ENCODE measurements at regions not wholly inside any gene's neighbourhood (a gene's known extent, or its start where the extent isn't known, plus 50 kb on each side); places are given as distances from the start of the nearest gene placed in this dataset.
"Not testable (repeated sequence)": the region's sequence is repeated elsewhere in the genome, so short reads cannot be mapped to it uniquely, and the experiment has no call there.

DNA sequence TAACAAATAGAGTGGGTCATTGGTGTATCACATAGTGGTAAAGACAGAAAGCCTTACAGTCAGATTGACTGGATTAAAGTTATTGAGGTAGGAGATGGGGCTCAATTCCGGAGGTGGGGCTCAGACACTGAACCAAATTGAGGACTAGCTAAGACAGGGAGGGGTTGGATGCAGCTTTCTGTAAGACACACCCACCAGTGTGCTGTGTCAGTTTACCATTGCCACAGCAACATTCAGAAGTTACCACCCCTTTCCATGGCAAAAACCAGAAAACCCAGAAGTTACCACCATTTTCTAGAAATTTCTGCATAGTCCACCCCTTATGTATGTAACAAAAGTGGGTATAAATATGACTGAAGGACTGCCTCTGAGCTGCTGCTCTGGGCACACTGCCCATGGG lies 167.6 kb upstream of the TMEM72 start:
- intact Hi-C loops (cut with DNase I): no loop called here
- H3K4me1 ChIP-seq: no peaks in the 10 kb centered on the region
- no peak for DNase-seq
- H3K9me3 ChIP-seq: no peaks in the 10 kb centered on the region
- 86 to 94% methylated on average over 1 of the region's 1 CpG for WGBS, 2 donors
- H3K36me3 ChIP-seq: no peaks in the 10 kb centered on the region
- TF ChIP-seq POLR2A (IDR thresholded peaks at IDR 0.05): no peak
- TF ChIP-seq, protein P1, sequence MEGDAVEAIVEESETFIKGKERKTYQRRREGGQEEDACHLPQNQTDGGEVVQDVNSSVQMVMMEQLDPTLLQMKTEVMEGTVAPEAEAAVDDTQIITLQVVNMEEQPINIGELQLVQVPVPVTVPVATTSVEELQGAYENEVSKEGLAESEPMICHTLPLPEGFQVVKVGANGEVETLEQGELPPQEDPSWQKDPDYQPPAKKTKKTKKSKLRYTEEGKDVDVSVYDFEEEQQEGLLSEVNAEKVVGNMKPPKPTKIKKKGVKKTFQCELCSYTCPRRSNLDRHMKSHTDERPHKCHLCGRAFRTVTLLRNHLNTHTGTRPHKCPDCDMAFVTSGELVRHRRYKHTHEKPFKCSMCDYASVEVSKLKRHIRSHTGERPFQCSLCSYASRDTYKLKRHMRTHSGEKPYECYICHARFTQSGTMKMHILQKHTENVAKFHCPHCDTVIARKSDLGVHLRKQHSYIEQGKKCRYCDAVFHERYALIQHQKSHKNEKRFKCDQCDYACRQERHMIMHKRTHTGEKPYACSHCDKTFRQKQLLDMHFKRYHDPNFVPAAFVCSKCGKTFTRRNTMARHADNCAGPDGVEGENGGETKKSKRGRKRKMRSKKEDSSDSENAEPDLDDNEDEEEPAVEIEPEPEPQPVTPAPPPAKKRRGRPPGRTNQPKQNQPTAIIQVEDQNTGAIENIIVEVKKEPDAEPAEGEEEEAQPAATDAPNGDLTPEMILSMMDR (IDR thresholded peaks at IDR 0.05): no peak
- H3K27ac ChIP-seq: no peak overlapping the region
- H3K27me3 ChIP-seq: no peaks in the 10 kb centered on the region
- H3K4me3 ChIP-seq (replicated peaks in 1 of 3): no peak overlapping the region

DNA sequence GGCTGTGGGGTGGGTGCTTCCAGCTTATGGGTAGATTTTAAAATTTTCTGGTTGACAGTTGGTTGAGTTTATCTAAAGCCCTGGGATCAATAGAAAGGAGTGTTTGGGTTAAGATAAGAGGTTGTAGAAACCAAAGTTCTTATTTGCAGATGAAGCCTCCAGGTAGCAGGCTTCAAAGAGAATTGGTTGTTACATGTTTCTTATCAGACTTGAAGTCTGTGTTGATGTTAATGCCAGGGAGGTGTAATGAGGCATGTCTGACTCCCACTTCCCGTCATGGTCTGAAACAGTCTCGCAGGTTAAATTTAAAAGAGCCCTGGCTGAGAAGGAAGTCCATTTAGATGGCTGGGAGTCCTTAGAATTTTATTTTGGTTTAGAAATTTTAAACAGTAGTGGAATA lies 165.2 kb upstream of the TMEM72 start:
- H3K36me3 ChIP-seq: no peaks in the 10 kb centered on the region
- WGBS, 2 donors: 12 to 45% methylated on average over 2 of the region's 2 CpGs
- H3K4me3 ChIP-seq (replicated peaks in 1 of 3): no peak overlapping the region
- peak overlapping the region in 1 of 3 donors; percentile 22 for H3K27ac ChIP-seq
- H3K27me3 ChIP-seq: no peaks in the 10 kb centered on the region
- intact Hi-C loops (cut with DNase I): no loop called here
- peak; percentile 41 to 46 for DNase-seq
- no peaks in the 10 kb centered on the region for H3K9me3 ChIP-seq
- TF ChIP-seq, protein P1 (IDR thresholded peaks at IDR 0.05): no peak
- TF ChIP-seq POLR2A (IDR thresholded peaks at IDR 0.05): no peak
- peaks cover 0 to 4% of the 10 kb centered on the region in 2 donors for H3K4me1 ChIP-seq

DNA sequence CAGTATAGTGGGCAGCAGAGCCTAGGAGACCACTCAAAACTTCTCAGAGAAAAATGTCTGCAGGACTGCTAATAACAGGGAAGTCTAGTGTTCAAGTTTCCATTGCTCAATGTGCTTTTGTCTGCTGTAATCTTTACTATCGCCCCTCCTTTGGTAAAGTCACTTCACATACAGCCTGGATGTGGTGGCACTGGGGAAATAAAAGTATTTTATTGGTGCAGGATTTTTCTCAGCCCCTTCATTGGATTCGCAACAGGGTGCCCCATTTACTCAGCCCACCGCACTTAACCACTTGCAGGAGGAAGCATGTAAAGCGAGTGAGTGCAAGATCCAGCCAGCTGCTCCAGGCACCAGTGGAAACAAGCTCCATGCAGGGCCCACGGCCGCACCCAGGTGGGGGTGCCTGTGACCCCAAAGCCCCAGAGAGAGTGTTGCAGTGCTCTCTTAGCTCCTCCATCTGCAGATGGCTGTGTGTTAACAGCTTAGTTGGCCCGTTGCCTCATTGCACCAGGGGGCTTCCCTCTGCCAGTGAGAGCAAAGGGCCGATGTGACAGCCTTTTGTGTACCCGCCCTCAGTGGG lies 163.5 kb upstream of the TMEM72 start:
- Histone ChIP-seq H3K27ac (no peak overlapping the region), H3K9me3 (no peaks in the 10 kb centered on the region), H3K4me1 (peaks cover 6 to 13% of the 10 kb centered on the region in 2 donors), H3K4me3 (replicated peaks in 1 of 3) (no peak overlapping the region), H3K36me3 (no peaks in the 10 kb centered on the region), H3K27me3 (no peaks in the 10 kb centered on the region)
- no peak for TF ChIP-seq POLR2A (IDR thresholded peaks at IDR 0.05)
- WGBS, 2 donors: 90 to 97% methylated on average over 8 to 9 of the region's 9 CpGs
- intact Hi-C loops (cut with DNase I): no loop called here
- DNase-seq: no peak

DNA sequence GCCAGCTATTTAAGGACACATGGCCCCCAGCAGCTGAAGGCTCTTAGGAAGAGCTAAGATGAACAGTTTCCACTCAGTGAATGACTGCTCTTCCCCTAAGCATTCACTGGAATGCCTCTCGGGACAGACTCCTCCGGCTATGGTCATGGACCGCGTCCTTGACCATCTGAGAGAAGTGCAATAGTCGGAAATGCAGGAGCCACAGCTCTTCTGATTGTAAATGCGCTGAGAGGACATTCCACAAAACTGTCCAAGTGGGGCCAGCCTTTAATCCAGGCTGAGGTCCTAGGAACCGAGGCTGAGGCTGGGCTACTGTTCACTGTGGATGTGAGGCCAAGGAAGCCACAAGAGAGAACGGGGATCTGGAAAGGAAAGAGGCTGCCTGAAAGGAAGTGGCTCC lies 162.0 kb upstream of the TMEM72 start:
- no peaks in the 10 kb centered on the region for H3K9me3 ChIP-seq
- intact Hi-C loops (cut with DNase I): no loop called here
- no peaks in the 10 kb centered on the region for H3K36me3 ChIP-seq
- 40 to 64% methylated on average over 8 of the region's 8 CpGs for WGBS, 2 donors
- H3K27ac ChIP-seq: no peak overlapping the region
- H3K4me3 ChIP-seq (replicated peaks in 1 of 3): no peak overlapping the region
- peaks cover 16 to 25% of the 10 kb centered on the region in 2 donors for H3K4me1 ChIP-seq
- H3K27me3 ChIP-seq: no peaks in the 10 kb centered on the region
- peak; percentile 50 to 62 for DNase-seq
- no peak for TF ChIP-seq POLR2A (IDR thresholded peaks at IDR 0.05)

DNA sequence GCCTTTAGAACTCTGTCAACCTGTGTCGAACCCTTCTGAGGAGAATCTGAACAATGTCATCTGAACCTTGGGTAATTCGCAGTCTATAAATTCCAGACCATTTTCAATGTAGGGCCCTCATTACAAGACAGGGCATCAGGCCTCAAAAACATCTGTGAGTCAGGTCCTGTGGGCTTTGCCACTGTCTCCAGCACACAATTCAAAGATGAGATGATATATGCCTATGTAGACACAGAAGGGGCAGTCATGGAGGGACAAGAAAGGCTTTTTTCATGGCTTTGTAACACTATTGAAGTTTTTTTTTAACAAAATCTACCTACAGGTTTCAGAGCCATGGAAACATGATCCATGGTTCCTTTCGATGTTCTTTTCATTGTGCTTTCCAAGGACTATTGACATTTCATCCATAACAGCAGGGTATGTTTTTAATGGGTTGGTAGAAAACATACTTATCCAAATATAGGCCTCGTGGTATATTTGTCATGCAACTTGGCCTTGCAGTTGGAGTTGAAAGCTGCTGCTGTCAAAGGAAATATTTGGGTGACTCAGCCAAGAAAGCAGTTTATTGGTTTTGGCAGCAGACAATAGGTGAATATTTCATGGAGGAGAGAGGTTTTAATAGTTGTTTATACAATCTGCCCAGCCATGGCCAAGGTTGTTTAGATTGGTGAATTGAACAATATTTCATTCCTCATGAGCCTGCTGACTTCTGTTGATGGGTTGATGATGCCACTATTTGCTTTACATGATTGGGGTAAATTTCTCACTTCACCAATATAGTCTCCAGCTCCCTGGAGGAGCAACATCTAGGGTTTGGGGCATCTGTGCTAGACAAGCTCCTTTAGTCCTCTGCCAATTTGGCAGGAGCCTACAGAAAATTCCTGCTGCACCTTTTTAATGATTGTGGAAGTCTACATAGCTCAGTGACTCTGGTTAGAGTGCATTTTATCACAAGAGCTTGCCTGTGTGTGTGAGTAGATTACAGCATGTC lies 158.4 kb upstream of the TMEM72 start:
- Histone ChIP-seq H3K9me3 (no peaks in the 10 kb centered on the region), H3K4me3 (replicated peaks in 1 of 3) (no peak overlapping the region), H3K36me3 (no peaks in the 10 kb centered on the region), H3K4me1 (peaks cover 16 to 25% of the 10 kb centered on the region in 2 donors), H3K27me3 (no peaks in the 10 kb centered on the region), H3K27ac (peak overlapping the region; percentile 70 to 87 (median 78))
- DNase-seq: peak; percentile 25 to 41
- WGBS, 2 donors: 58 to 61% methylated on average over 4 of the region's 4 CpGs
- intact Hi-C loops (cut with DNase I): no loop called here
- TF ChIP-seq, protein P1 (IDR thresholded peaks at IDR 0.05): no peak
- TF ChIP-seq POLR2A (IDR thresholded peaks at IDR 0.05): no peak

DNA sequence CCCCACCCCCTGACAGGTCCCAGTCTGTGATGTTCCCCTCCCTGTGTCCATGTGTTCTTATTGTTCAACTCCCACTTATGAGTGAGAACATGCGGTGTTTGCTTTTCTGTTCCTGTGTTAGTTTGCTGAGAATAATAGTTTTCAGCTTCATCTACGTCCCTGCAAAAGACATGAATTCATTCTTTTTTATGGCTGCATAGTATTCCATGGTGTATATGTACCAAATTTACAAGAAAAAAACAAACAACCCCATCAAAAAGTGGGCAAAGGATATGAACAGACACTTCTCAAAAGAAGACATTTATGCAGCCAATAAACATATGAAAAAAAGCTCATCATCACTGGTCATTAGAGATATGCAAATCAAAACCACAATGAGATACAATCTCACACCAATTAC lies 156.8 kb upstream of the TMEM72 start:
- intact Hi-C loops (cut with DNase I); H3K4me3 ChIP-seq (replicated peaks in 1 of 3); DNase-seq; H3K27ac ChIP-seq; H3K36me3 ChIP-seq; H3K9me3 ChIP-seq; H3K27me3 ChIP-seq: not testable (repeated sequence)
- peaks cover 16 to 22% of the 10 kb centered on the region in 2 donors for H3K4me1 ChIP-seq
- WGBS, 2 donors: 96 to 99% methylated on average over 2 of the region's 2 CpGs

Data from thyroid gland (tissue), 4 donors.